HG03103 (cell line): ENCODE measurements at regions not wholly inside any gene's neighbourhood (a gene's known extent, or its start where the extent isn't known, plus 50 kb on each side); places are given as distances from the start of the nearest gene placed in this dataset.
"Not testable (repeated sequence)": the region's sequence is repeated elsewhere in the genome, so short reads cannot be mapped to it uniquely, and the experiment has no call there.

Experiments used
- ATAC-seq: cut with Tn5 transposase; IDR thresholded peaks from one replicate; pipeline ENCODE4 v1.9.1; 2021; ENCODE audit warnings: low read depth; ENCODE audit not compliant: unreplicated experiment

DNA sequence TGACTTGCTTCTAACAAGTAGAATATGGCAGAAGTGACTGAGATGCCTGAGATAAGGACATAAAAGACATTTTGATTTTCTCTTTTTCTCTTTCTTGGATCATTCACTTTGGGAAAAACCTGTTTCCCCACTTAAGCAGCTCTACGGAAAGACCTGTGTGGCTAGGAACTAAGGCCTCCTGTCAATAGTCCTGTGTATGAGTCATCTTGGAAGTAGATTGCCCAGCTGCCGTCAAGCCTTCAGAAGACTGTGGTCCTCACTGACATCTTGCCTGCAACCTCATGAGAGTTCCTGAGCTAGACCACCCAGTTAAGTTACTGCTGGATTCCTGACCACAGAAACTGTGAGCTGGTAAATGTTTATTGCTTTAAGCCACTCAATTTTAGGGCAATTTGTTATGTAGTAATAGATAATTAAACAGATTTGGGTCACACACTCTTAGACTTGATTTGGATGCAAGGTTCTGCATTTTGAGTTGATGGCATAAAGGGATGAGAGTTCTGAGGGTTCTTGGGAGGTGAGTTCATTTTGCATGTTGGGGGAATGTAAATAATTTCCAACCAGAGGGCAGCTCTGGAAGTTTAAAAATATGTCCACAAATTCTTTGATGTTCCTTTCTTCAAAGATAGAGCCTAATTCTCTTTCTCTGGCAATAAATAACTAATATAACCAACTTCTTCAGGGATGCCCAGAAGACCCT lies 229.2 kb downstream of the SQOR start:
- ATAC-seq = no peak

DNA sequence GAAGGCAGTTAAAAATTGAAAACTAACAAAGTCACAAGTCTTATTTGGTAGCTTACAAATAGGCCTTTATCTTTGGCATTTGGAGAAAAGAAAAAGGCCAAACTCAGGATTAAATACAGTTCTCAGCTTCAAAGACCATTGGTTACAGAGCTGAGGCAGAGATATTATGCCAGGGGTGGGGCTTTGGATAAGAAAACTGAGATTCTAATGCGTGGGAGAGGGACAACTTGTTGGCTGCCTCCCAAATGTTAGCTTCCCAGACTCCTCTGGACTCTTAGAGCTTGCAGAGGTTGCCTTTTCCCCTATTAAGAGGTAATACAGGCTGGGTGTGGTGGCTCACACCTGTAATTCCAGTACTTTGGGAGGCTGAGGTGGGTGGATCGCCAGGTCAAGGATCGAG lies 231.8 kb downstream of the SQOR start:
- no peak for ATAC-seq

DNA sequence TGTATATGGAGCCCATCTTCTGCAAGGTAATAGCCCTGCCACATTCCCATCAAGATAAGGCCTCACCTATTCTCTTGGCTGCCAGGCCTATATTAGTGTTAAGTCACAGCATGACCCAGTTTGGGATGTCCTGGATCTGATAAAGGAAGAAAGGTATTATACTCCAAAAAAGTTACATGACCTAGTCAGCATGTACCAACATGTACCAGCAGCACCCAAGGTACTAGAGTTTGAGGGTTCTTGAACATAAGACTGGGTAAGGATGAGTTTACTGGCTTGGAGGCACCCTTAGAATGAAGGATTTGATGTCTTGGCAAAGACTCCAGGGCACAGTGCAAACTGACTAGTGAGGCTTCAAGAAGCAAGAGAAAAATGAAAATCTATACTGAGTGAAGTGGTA lies 232.5 kb downstream of the SQOR start:
- no peak for ATAC-seq

GRCh38 chr15:45868109-45868691 lies 233.4 kb downstream of the SQOR start:
- ATAC-seq = no peak

- ATAC-seq = no peak
Observed at GRCh38 chr15:45869034-45869668, 234.3 kb downstream of the SQOR start.

GRCh38 chr15:45871121-45871855 lies 236.5 kb downstream of the SQOR start:
- no peak for ATAC-seq

- ATAC-seq = no peak
Observed at GRCh38 chr15:45873781-45874180, 239.0 kb downstream of the SQOR start.

- ATAC-seq = not testable (repeated sequence)
Observed at GRCh38 chr15:45874566-45874965, 239.7 kb downstream of the SQOR start.

DNA sequence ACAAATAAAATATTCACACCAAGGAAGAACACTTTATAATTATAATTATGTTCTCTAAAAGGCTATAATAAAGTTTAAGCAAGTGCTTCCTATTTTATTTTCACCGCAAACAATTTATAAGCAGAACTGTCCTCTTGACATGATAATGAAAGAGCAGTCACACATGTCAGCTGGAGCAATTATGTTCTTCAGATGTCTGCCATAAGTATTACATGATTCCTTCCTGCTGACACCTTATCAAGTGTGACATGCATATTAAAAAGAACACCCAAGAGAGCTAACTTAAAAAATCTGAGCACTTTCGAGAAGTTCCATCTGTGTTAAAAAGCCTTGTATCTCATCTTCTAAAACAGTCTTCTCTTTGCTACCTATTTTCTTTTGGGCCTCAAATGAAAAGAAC lies 249.5 kb downstream of the SQOR start:
- ATAC-seq = no peak

- ATAC-seq = no peak
Observed at GRCh38 chr15:45884755-45885445, 250.1 kb downstream of the SQOR start.

- no peak for ATAC-seq
Observed at GRCh38 chr15:45885801-45886200, 251.0 kb downstream of the SQOR start.

DNA sequence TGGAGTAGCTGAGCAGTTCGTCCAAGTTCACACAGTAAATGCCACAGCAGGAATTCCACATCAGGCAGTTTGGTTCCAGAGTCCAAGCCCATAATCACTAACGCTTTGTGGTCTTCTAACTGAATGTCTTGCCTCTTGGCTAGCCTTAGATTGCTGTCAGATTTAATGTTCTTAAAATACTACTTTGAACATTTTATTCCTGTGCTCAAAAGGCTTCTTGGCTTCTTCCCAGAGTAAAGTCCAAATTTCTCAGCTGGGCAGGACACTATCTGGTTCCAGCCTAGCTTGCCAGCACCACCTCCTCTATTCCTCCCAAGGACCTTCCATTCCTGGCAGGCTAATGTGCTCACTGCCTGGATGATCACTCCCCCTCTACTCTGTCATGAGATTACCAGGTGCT lies 256.9 kb downstream of the SQOR start:
- ATAC-seq = no peak

DNA sequence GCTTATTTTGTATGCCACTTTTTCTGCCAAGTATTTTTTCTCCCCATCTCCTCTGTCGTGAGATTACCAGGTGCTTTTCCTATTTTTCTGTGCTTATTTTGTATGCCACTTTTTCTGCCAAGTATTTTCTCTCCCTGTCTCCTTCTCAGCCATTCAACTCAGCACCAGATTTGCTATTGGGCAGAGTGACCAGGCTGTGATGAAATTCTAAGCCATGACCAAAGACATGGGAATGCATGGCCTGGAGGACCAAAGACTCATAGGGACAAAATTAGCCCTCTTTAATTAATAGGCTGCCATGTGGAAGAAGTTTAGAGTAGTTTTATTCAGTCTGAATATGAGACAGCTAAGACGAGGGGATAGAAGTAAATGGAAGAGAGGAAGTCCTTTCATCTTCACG lies 257.4 kb downstream of the SQOR start:
- ATAC-seq = no peak

DNA sequence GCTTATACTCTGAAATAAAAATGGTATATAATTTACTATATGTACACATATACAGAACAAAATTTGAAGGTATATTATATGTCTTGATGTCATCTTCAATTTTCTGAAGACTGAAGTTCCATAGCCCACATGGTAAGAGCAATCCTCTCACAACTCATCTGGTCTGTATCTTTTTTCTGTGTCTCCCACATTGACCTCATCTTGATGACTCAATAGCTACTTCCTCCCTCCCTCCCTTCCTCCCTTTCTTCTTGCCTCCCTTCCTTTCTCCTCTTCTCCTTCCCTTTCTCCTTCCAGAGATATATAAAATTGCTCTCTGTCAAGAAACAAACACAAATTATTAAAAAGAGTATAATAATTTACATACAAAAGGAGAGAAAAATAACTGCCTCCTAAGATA lies 268.5 kb downstream of the SQOR start:
- ATAC-seq = no peak

DNA sequence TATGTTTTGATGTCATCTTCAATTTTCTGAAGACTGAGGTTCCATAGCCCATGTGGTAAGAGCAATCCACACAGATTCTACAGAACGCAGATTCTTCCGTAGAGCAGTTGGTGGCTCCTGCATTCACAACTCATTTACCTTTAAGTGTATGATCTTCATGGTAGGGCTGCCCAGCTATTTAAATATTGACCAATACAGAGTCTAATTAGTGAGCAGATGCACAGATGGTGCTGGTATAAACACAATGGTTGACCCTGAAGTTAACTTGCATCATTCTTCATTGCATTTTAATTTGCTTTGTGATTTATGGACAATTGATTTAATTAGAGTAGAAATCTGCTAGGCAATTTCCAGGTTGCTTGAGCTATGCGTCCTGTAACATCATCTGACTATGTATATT lies 269.2 kb downstream of the SQOR start:
- no peak for ATAC-seq

GRCh38 chr15:45906230-45906629 lies 271.4 kb downstream of the SQOR start:
- ATAC-seq = no peak

DNA sequence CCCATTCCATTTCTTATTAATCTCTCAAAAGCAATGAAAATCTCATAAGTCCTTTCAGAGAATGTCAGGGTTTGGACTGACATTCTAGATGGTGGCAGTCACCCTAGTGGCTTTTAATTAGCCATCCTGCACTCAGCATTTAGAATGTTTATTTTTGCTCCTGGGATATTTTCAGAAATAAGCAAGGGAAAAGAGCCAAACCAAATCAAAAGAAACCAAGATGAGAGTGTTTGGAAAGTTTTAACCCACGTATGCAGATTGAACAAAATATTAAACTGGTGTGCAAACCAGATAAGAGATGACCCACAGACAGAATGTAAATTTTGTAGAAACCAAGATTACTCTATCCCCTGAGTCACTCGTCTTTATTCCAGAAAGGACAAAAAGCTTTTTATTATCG lies 275.8 kb downstream of the SQOR start:
- ATAC-seq = no peak

- ATAC-seq = no peak
Observed at GRCh38 chr15:45913451-45913850, 278.6 kb downstream of the SQOR start.

DNA sequence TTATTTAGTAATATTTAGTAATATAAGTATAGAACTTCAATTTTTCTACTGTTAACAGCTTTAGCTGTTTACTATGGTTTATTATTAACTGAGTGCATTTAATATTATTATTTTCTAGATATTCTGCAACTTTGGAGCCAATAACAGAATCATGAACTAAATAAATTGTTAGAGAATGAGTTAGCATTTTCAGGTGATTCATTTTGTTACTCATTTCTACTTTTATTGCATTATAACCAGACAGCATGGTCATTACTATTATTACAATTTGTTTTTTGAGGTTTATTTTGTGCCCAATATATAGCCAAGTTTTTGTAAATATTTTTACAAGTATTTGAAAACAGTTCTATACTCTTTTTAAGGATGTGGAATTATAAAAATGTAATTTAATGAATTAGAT lies 279.6 kb downstream of the SQOR start:
- no peak for ATAC-seq

- no peak for ATAC-seq
Observed at GRCh38 chr15:45918839-45919238, 284.0 kb downstream of the SQOR start.

DNA sequence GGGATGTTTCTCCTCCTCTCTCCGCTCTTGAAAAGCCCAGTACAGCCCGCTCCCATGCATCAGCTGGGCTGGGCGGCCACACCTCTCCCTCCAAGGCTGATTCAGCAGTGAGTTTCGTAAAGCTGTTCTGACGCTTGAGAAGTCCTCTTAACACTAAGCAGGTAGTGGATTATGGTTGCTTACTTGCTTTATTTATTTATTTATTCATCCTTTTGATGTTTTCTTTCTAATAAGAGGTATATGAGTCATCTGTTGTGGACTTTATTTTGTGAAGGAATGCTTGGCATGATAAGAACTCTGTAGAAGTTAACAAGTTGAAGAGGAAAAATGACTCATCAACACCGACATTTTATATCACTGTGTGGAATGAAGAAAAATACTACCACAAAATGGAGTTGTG lies 285.0 kb downstream of the SQOR start:
- ATAC-seq = no peak
